ENCODE measurements at regions not wholly inside any gene's neighbourhood (a gene's known extent, or its start where the extent isn't known, plus 50 kb on each side); places are given as distances from the start of the nearest gene placed in this dataset.

- no peak overlapping the region for H3K27ac ChIP-seq
- TF ChIP-seq, protein P1, sequence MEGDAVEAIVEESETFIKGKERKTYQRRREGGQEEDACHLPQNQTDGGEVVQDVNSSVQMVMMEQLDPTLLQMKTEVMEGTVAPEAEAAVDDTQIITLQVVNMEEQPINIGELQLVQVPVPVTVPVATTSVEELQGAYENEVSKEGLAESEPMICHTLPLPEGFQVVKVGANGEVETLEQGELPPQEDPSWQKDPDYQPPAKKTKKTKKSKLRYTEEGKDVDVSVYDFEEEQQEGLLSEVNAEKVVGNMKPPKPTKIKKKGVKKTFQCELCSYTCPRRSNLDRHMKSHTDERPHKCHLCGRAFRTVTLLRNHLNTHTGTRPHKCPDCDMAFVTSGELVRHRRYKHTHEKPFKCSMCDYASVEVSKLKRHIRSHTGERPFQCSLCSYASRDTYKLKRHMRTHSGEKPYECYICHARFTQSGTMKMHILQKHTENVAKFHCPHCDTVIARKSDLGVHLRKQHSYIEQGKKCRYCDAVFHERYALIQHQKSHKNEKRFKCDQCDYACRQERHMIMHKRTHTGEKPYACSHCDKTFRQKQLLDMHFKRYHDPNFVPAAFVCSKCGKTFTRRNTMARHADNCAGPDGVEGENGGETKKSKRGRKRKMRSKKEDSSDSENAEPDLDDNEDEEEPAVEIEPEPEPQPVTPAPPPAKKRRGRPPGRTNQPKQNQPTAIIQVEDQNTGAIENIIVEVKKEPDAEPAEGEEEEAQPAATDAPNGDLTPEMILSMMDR (IDR thresholded peaks at IDR 0.05) = no peak
- no peak for TF ChIP-seq ZFX (IDR thresholded peaks at IDR 0.05; ENCODE audit: borderline replicate concordance)
These were observed 717.8 kb downstream of the EPM2A start for GRCh38 chr6:145017516-145017915.

DNA sequence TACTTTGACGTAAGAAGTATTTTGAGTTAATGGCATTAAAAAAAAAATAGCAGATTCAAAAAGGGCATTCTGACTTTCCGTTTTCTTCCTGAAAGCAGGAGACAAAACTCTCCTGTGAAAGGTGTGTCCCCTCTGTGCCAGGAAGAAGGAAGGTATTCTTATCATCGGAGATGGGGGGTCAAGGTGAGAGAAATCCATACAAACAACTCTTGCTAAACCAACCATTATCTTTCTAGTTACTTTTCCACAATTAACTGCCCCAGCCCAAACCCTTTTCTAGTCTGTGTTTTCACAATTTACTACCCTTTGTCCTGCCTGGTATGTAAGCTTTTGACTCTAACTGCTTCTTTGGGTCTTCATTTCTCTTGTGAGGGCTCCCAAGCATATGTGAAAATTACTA, 717.3 kb downstream of the EPM2A start:
- TF ChIP-seq ZFX (IDR thresholded peaks at IDR 0.05; ENCODE audit: borderline replicate concordance) = no peak
- TF ChIP-seq, protein P1 (IDR thresholded peaks at IDR 0.05) = no peak
- no peak overlapping the region for H3K27ac ChIP-seq

DNA sequence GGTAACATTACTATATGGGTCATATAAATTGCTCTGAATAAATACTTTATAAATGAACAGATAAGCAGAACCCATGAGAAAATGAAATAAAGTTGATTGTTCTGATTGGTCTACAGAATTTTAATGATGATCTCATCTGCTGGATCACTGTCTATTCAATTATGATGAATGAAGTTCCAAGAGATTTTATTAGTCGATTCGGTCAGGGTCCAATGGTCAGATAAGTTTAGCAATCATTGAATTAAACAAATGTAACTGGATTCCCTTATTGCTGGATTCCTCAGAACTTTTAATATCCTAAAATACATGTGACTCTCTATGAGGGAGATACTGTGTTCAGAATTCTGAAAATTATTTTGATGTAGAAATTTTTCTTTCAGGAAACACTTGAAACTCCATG, 715.2 kb downstream of the EPM2A start:
- no peak overlapping the region for H3K27ac ChIP-seq
- TF ChIP-seq, protein P1 (IDR thresholded peaks at IDR 0.05) = no peak
- TF ChIP-seq ZFX (IDR thresholded peaks at IDR 0.05; ENCODE audit: borderline replicate concordance) = no peak

GRCh38 chr6:145020543-145020942, 714.8 kb downstream of the EPM2A start:
- no peak overlapping the region for H3K27ac ChIP-seq
- TF ChIP-seq, protein P1 (IDR thresholded peaks at IDR 0.05) = no peak
- TF ChIP-seq ZFX (IDR thresholded peaks at IDR 0.05; ENCODE audit: borderline replicate concordance) = no peak

GRCh38 chr6:145022199-145022796, 713.0 kb downstream of the EPM2A start:
- no peak for TF ChIP-seq ZFX (IDR thresholded peaks at IDR 0.05; ENCODE audit: borderline replicate concordance)
- TF ChIP-seq, protein P1 (IDR thresholded peaks at IDR 0.05) = no peak
- no peak overlapping the region for H3K27ac ChIP-seq

DNA sequence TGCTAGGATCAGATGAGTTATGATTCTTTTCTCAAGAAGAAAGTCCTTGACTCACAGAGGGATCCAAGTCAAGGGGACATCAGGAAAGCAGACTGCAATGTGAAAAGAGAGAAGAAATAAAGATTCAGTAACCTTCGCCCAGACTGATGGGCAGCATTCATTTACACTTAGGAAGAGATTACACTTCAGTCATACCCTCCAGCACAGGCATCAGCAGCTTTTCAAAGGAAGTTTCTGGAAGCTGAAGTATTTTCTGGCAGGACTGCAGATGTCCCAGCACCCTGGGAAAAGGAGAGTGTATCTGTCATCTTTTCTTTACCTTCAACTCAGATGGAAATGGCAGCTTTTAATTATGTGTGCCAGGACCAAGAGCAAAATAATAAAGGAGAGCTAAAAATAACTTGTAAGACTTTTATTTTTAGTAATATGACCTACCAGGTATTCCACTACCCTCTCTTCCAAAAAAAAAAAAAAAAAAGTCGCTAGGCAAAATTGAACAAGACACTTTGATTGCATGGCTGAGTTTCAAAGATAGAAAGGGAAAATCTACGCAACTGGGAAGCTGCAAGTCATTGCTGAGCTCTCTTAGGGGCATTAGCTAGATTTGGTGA, 712.1 kb downstream of the EPM2A start:
- TF ChIP-seq ZFX (IDR thresholded peaks at IDR 0.05; ENCODE audit: borderline replicate concordance) = no peak
- TF ChIP-seq, protein P1 (IDR thresholded peaks at IDR 0.05) = no peak
- no peak overlapping the region for H3K27ac ChIP-seq

GRCh38 chr6:145025488-145025887, 709.8 kb downstream of the EPM2A start:
- H3K27ac ChIP-seq = no peak overlapping the region
- TF ChIP-seq ZFX (IDR thresholded peaks at IDR 0.05; ENCODE audit: borderline replicate concordance) = no peak
- TF ChIP-seq, protein P1 (IDR thresholded peaks at IDR 0.05) = no peak

Measured in 22Rv1 (cell line).